ENCODE measurements at regions not wholly inside any gene's neighbourhood (a gene's known extent, or its start where the extent isn't known, plus 50 kb on each side); places are given as distances from the start of the nearest gene placed in this dataset.
A peak's percentile ranks its signal among the peaks of the same experiment; 100 is the strongest.
"Not testable (repeated sequence)": the region's sequence is repeated elsewhere in the genome, so short reads cannot be mapped to it uniquely, and the experiment has no call there.

- no peak for DNase-seq (ENCODE audit: low read depth)
Measured at GRCh38 chr3:150328654-150329040, 79.5 kb upstream of the TSC22D2 start.

- no peak for DNase-seq (ENCODE audit: low read depth)
Measured at GRCh38 chr3:150327678-150328653, 80.1 kb upstream of the TSC22D2 start.

GRCh38 chr3:150324788-150325187 is 83.3 kb upstream of the TSC22D2 start:
- no peak for DNase-seq (ENCODE audit: low read depth)

- no peak for DNase-seq (ENCODE audit: low read depth)
Measured at GRCh38 chr3:150324245-150324644, 83.9 kb upstream of the TSC22D2 start.

GRCh38 chr3:150323770-150324169 is 84.3 kb upstream of the TSC22D2 start:
- no peak for DNase-seq (ENCODE audit: low read depth)

GRCh38 chr3:150323091-150323490 is 85.0 kb upstream of the TSC22D2 start:
- not testable (repeated sequence) for DNase-seq (ENCODE audit: low read depth)

GRCh38 chr3:150320971-150321370 is 87.1 kb upstream of the TSC22D2 start:
- not testable (repeated sequence) for DNase-seq (ENCODE audit: low read depth)

- peak; percentile 82 for DNase-seq (ENCODE audit: low read depth)
Measured at GRCh38 chr3:150319900-150320299, 88.2 kb upstream of the TSC22D2 start.

GRCh38 chr3:150317469-150317868 is 90.6 kb upstream of the TSC22D2 start:
- no peak for DNase-seq (ENCODE audit: low read depth)

- DNase-seq (ENCODE audit: low read depth): no peak
Measured at GRCh38 chr3:150315721-150316120, 92.4 kb upstream of the TSC22D2 start.

GRCh38 chr3:150314248-150315004 is 93.7 kb upstream of the TSC22D2 start:
- no peak for DNase-seq (ENCODE audit: low read depth)

GRCh38 chr3:150312018-150312657 is 96.0 kb upstream of the TSC22D2 start:
- DNase-seq (ENCODE audit: low read depth): no peak

GRCh38 chr3:150311156-150311555 is 96.9 kb upstream of the TSC22D2 start:
- no peak for DNase-seq (ENCODE audit: low read depth)

GRCh38 chr3:150309557-150309956 is 98.5 kb upstream of the TSC22D2 start:
- peak; percentile 42 for DNase-seq (ENCODE audit: low read depth)

- no peak for DNase-seq (ENCODE audit: low read depth)
Measured at GRCh38 chr3:150309257-150309542, 98.9 kb upstream of the TSC22D2 start.

- DNase-seq (ENCODE audit: low read depth): no peak
Measured at GRCh38 chr3:150308481-150309256, 99.4 kb upstream of the TSC22D2 start.

GRCh38 chr3:150308037-150308319 is 100.1 kb upstream of the TSC22D2 start:
- DNase-seq (ENCODE audit: low read depth): no peak

- no peak for DNase-seq (ENCODE audit: low read depth)
Measured at GRCh38 chr3:150307311-150308036, 100.6 kb upstream of the TSC22D2 start.

- DNase-seq (ENCODE audit: low read depth): no peak
Measured at GRCh38 chr3:150306906-150307305, 101.2 kb upstream of the TSC22D2 start.

- no peak for DNase-seq (ENCODE audit: low read depth)
Measured at GRCh38 chr3:150306083-150306482, 102.0 kb upstream of the TSC22D2 start.

- no peak for DNase-seq (ENCODE audit: low read depth)
Measured at GRCh38 chr3:150303768-150304167, 104.3 kb upstream of the TSC22D2 start.

- no peak for DNase-seq (ENCODE audit: low read depth)
Measured at GRCh38 chr3:150302246-150302645, 105.9 kb upstream of the TSC22D2 start.
